Naive thymus-derived CD4-positive, alpha-beta T cell (primary cell): ENCODE measurements at regions not wholly inside any gene's neighbourhood (a gene's known extent, or its start where the extent isn't known, plus 50 kb on each side); places are given as distances from the start of the nearest gene placed in this dataset.

Experiments
- ATAC-seq: fragments of 150-1000 bp; cut with Tn5 transposase; 2 replicates; pipeline ENCODE4 v1.10.0; 2021; ENCODE audit warnings: mild to moderate bottlenecking, moderate library complexity
- CTCF ChIA-PET: fragments of 350-600 bp; sonication (Branson Sonifier 250); formaldehyde crosslinking; loops from one replicate; lab custom pipeline; 2021; ENCODE audit warnings: antibody characterized with exemption; lab: Charles Lee
- POLR2A ChIA-PET: fragments of 350-600 bp; sonication (Branson Sonifier 250); formaldehyde crosslinking; loops from one replicate; lab custom pipeline; 2021; ENCODE audit warnings: antibody characterized with exemption, inconsistent platforms; lab: Charles Lee
- DNase-seq, 9 donors: peaks; one replicate each; pipeline versions ENCODE4 v3.0.0 to v3.0.0-alpha.2; 2020 to 2022; ENCODE audit warnings: mixed read lengths in 1 of 9
- H3K27ac ChIP-seq: one replicate; pipeline ENCODE4 v1.7.0; 2013; ENCODE audit warnings: mild to moderate bottlenecking, low read depth, low read length, moderate library complexity
- H3K27me3 ChIP-seq, 2 donors: one replicate each; pipeline ENCODE4 v1.7.0; 2013; ENCODE audit warnings: low read length in 2 of 2, mild to moderate bottlenecking in 2 of 2, moderate library complexity in 2 of 2; ENCODE audit not compliant: control insufficient read depth in 2 of 2, insufficient read depth in 2 of 2
- H3K36me3 ChIP-seq, 3 experiments: 1 replicate in 2 of 3; 2 replicates in 1 of 3; pipeline ENCODE4 v1.7.0; 2013; ENCODE audit warnings: low read length in 3 of 3, mild to moderate bottlenecking in 3 of 3, moderate library complexity in 1 of 3; ENCODE audit not compliant: insufficient read depth in 3 of 3, control insufficient read depth in 2 of 3
- H3K4me1 ChIP-seq, 2 donors: one replicate each; pipeline ENCODE4 v1.7.0; 2013; ENCODE audit warnings: low read length in 2 of 2, mild to moderate bottlenecking in 2 of 2, moderate library complexity in 1 of 2; ENCODE audit not compliant: control insufficient read depth in 2 of 2, insufficient read depth in 2 of 2
- H3K4me3 ChIP-seq: 2 replicates; pipeline ENCODE4 v1.7.0; 2013; ENCODE audit warnings: mild to moderate bottlenecking, low read length
- H3K9me3 ChIP-seq, 3 experiments: 1 replicate in 2 of 3; 2 replicates in 1 of 3; pipeline ENCODE4 v1.7.0; 2013; ENCODE audit warnings: low read length in 3 of 3; ENCODE audit not compliant: control insufficient read depth in 2 of 3
- H3K27ac Mint-ChIP-seq, 9 donors: one replicate each; pipeline ENCODE4 v1.8.0; 2020 to 2022; ENCODE audit warnings: mixed read lengths in 9 of 9, mild to moderate bottlenecking in 8 of 9, moderate library complexity in 5 of 9, inconsistent platforms in 2 of 9
- H3K27me3 Mint-ChIP-seq, 5 donors: one replicate each; pipeline ENCODE4 v1.8.0; 2021 to 2022; ENCODE audit warnings: mixed read lengths in 5 of 5, mild to moderate bottlenecking in 1 of 5
- H3K36me3 Mint-ChIP-seq, 5 donors: one replicate each; pipeline ENCODE4 v1.8.0; 2020 to 2022; ENCODE audit warnings: mixed read lengths in 5 of 5, mild to moderate bottlenecking in 3 of 5, inconsistent platforms in 1 of 5
- H3K4me1 Mint-ChIP-seq, 7 donors: one replicate each; pipeline ENCODE4 v1.8.0; 2020 to 2022; ENCODE audit warnings: mixed read lengths in 7 of 7, mild to moderate bottlenecking in 3 of 7, inconsistent platforms in 1 of 7
- H3K4me3 Mint-ChIP-seq, 10 donors: one replicate each; pipeline ENCODE4 v1.8.0; 2020 to 2022; ENCODE audit warnings: mild to moderate bottlenecking in 10 of 10, mixed read lengths in 10 of 10, moderate library complexity in 6 of 10, inconsistent platforms in 2 of 10
- H3K9me3 Mint-ChIP-seq, 11 donors: one replicate each; pipeline ENCODE4 v1.8.0; 2020 to 2022; ENCODE audit warnings: mixed read lengths in 11 of 11, mild to moderate bottlenecking in 4 of 11, inconsistent platforms in 1 of 11, moderate library complexity in 1 of 11
- intact Hi-C, 2 donors: fragments of 100-400 bp; cut with micrococcal nuclease; formaldehyde crosslinking; loops; one replicate each; pipeline ENCODE4 v1.15.1; 2023

GRCh38 chr20:4073852-4074741 is 58.7 kb upstream of the RNF24 start:
- Mint-ChIP-seq H3K4me3 (no peak overlapping the region), H3K36me3 (peaks cover 0 to 13% (median 0%) of the 10 kb centered on the region in 5 donors), H3K9me3 (peaks cover 0 to 2% (median 0%) of the 10 kb centered on the region in 11 donors), H3K27ac (peak overlapping the region in 1 of 9 donors; percentile 47), H3K4me1 (peaks cover 9 to 34% (median 14%) of the 10 kb centered on the region in 7 donors), H3K27me3 (peaks cover 0 to 17% (median 0%) of the 10 kb centered on the region in 5 donors)
- Histone ChIP-seq H3K4me3 (no peak overlapping the region), H3K27me3 (no peaks in the 10 kb centered on the region), H3K9me3 (no peaks in the 10 kb centered on the region), H3K4me1 (no peaks in the 10 kb centered on the region), H3K27ac (no peak overlapping the region), H3K36me3 (no peaks in the 10 kb centered on the region)
- intact Hi-C loops: loop anchor here in 1 of 2 donors (1.0 kb wide), 1 partner anchor 8 kb away; no protein-coding TSS in a partner anchor
- CTCF ChIA-PET: interaction anchor here (2.4 kb wide), 1 partner anchor 12 kb away, joined by 9 read pairs; no protein-coding TSS in a partner anchor
- DNase-seq (no peak), ATAC-seq (no peak)
- POLR2A ChIA-PET: interaction anchor here (1.7 kb wide), 1 partner anchor 36 kb away, joined by 11 read pairs; no protein-coding TSS in a partner anchor

GRCh38 chr20:4071178-4071693 is 55.9 kb upstream of the RNF24 start:
- H3K27me3 Mint-ChIP-seq: peaks cover 0 to 6% (median 0%) of the 10 kb centered on the region in 5 donors
- H3K27ac ChIP-seq: no peak overlapping the region
- H3K4me1 ChIP-seq: no peaks in the 10 kb centered on the region
- H3K36me3 Mint-ChIP-seq: peaks cover 0 to 4% (median 0%) of the 10 kb centered on the region in 5 donors
- intact Hi-C loops: no loop called here
- DNase-seq (no peak), ATAC-seq (no peak)
- ChIA-PET POLR2A (interaction anchor here (0.6 to 0.9 kb wide), 2 partner anchors 13 to 23 kb away, joined by 3 read pairs; no protein-coding TSS in a partner anchor), CTCF (interaction anchor here (0.6 to 1.2 kb wide), 3 partner anchors 10 to 415 kb away, joined by 3 to 4 read pairs (median 3); no protein-coding TSS in a partner anchor)
- peaks cover 0 to 2% (median 0%) of the 10 kb centered on the region in 11 donors for H3K9me3 Mint-ChIP-seq
- H3K4me1 Mint-ChIP-seq: peaks cover 0 to 36% (median 10%) of the 10 kb centered on the region in 7 donors
- H3K36me3 ChIP-seq: no peaks in the 10 kb centered on the region
- no peak overlapping the region for H3K4me3 Mint-ChIP-seq
- no peaks in the 10 kb centered on the region for H3K27me3 ChIP-seq
- H3K27ac Mint-ChIP-seq: peak overlapping the region in 2 of 9 donors; percentile 13 to 29
- H3K9me3 ChIP-seq: no peaks in the 10 kb centered on the region
- no peak overlapping the region for H3K4me3 ChIP-seq

- Histone ChIP-seq H3K4me3 (no peak overlapping the region), H3K9me3 (no peaks in the 10 kb centered on the region), H3K4me1 (no peaks in the 10 kb centered on the region), H3K36me3 (no peaks in the 10 kb centered on the region), H3K27ac (no peak overlapping the region), H3K27me3 (no peaks in the 10 kb centered on the region)
- peaks cover 0 to 3% (median 0%) of the 10 kb centered on the region in 5 donors for H3K27me3 Mint-ChIP-seq
- DNase-seq: no peak
- intact Hi-C loops: no loop called here
- peak overlapping the region in 2 of 9 donors; percentile 13 to 29 for H3K27ac Mint-ChIP-seq
- H3K4me3 Mint-ChIP-seq: no peak overlapping the region
- ATAC-seq: no peak
- H3K4me1 Mint-ChIP-seq: peaks cover 4 to 36% (median 11%) of the 10 kb centered on the region in 7 donors
- peaks cover 0 to 2% (median 0%) of the 10 kb centered on the region in 11 donors for H3K9me3 Mint-ChIP-seq
- ChIA-PET POLR2A (interaction anchor here (0.6 kb wide), 1 partner anchor 22 kb away, joined by 3 read pairs; no protein-coding TSS in a partner anchor), CTCF (interaction anchor here (0.6 to 1.2 kb wide), 2 partner anchors 190 to 393 kb away, joined by 3 to 5 read pairs; no protein-coding TSS in a partner anchor)
- peaks cover 0 to 2% (median 0%) of the 10 kb centered on the region in 5 donors for H3K36me3 Mint-ChIP-seq
Observed at GRCh38 chr20:4070323-4071177, 55.2 kb upstream of the RNF24 start.

GRCh38 chr20:4069751-4070150 is 54.4 kb upstream of the RNF24 start:
- Histone ChIP-seq H3K4me3 (no peak overlapping the region), H3K9me3 (no peaks in the 10 kb centered on the region), H3K27me3 (no peaks in the 10 kb centered on the region), H3K36me3 (no peaks in the 10 kb centered on the region), H3K27ac (no peak overlapping the region), H3K4me1 (no peaks in the 10 kb centered on the region)
- H3K27me3 Mint-ChIP-seq: peaks cover 0 to 2% (median 0%) of the 10 kb centered on the region in 5 donors
- H3K4me3 Mint-ChIP-seq: no peak overlapping the region
- no peak for DNase-seq
- ChIA-PET CTCF (no interaction called here), POLR2A (interaction anchor here (0.6 kb wide), 1 partner anchor 164 kb away, joined by 3 read pairs; no protein-coding TSS in a partner anchor)
- peaks cover 0 to 2% (median 0%) of the 10 kb centered on the region in 11 donors for H3K9me3 Mint-ChIP-seq
- peaks cover 0 to 2% (median 0%) of the 10 kb centered on the region in 5 donors for H3K36me3 Mint-ChIP-seq
- peaks cover 5 to 35% (median 16%) of the 10 kb centered on the region in 7 donors for H3K4me1 Mint-ChIP-seq
- no peak overlapping the region for H3K27ac Mint-ChIP-seq
- ATAC-seq: no peak
- intact Hi-C loops: no loop called here

GRCh38 chr20:4068708-4069107 is 53.4 kb upstream of the RNF24 start:
- no peaks in the 10 kb centered on the region for H3K27me3 Mint-ChIP-seq
- peaks cover 0 to 2% (median 0%) of the 10 kb centered on the region in 5 donors for H3K36me3 Mint-ChIP-seq
- ATAC-seq: no peak

More at GRCh38 chr20:4068708-4069107, 53.4 kb upstream of the RNF24 start:
- intact Hi-C loops: no loop called here
- no peaks in the 10 kb centered on the region for H3K4me1 ChIP-seq
- ChIA-PET CTCF (interaction anchor here (0.6 kb wide), 1 partner anchor 15 kb away, joined by 3 read pairs; no protein-coding TSS in a partner anchor), POLR2A (no interaction called here)
- no peaks in the 10 kb centered on the region for H3K36me3 ChIP-seq
- peaks cover 5 to 32% (median 16%) of the 10 kb centered on the region in 7 donors for H3K4me1 Mint-ChIP-seq
- no peaks in the 10 kb centered on the region for H3K27me3 ChIP-seq
- no peak overlapping the region for H3K27ac ChIP-seq
- no peaks in the 10 kb centered on the region for H3K9me3 ChIP-seq
- H3K4me3 ChIP-seq: no peak overlapping the region
- DNase-seq: no peak
- peaks cover 0 to 2% (median 0%) of the 10 kb centered on the region in 11 donors for H3K9me3 Mint-ChIP-seq
- no peak overlapping the region for H3K4me3 Mint-ChIP-seq
- no peak overlapping the region for H3K27ac Mint-ChIP-seq
